ENCODE measurements at regions not wholly inside any gene's neighbourhood (a gene's known extent, or its start where the extent isn't known, plus 50 kb on each side); places are given as distances from the start of the nearest gene placed in this dataset.

GRCh38 chr22:47841156-47841555, 1078.7 kb downstream of the TBC1D22A start:
- TF ChIP-seq SOX6 (IDR thresholded peaks at IDR 0.05) (no peak), SOX6 (CRISPR knock-in tag; IDR thresholded peaks at IDR 0.05) (no peak), CHD2 (IDR thresholded peaks at IDR 0.05; ENCODE audit: low read depth, low read length) (no peak), CTCF (CRISPR knock-in tag; IDR thresholded peaks at IDR 0.05) (no peak), ZBTB46 (CRISPR knock-in tag; IDR thresholded peaks at IDR 0.05; ENCODE audit: borderline replicate concordance) (no peak)

All from HepG2 (cell line).